NT2/D1 (cell line): ENCODE measurements at regions not wholly inside any gene's neighbourhood (a gene's known extent, or its start where the extent isn't known, plus 50 kb on each side); places are given as distances from the start of the nearest gene placed in this dataset.
"Not testable (repeated sequence)": the region's sequence is repeated elsewhere in the genome, so short reads cannot be mapped to it uniquely, and the experiment has no call there.

Source experiments
- YY1 ChIP-seq: IDR thresholded peaks from 2 replicates; pipeline ENCODE4 v1.6.1; 2011; ENCODE audit not compliant: insufficient read length, insufficient read depth
- ZNF274 ChIP-seq: IDR thresholded peaks from 2 replicates; pipeline ENCODE4 v1.6.1; 2011; ENCODE audit warnings: mild to moderate bottlenecking, low read depth, low read length

DNA sequence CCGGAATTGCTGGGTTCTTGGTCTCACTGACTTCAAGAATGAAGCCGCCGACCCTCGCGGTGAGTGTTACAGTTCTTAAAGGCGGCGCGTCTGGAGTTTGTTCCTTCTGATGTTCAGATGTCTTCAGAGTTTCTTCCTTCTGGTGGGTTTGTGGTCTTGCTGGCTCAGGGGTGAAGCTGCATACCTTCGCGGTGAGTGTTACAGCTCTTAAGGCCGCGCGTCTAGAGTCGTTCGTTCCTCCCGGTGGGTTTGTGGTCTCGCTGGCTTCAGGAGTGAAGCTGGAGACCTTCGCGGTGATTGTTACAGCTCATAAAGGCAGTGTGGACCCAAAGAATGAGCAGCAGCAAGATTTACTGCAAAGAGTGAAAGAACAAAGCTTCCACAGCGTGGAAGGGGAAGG lies 792.1 kb upstream of the CCDC179 start:
- not testable (repeated sequence) for TF ChIP-seq ZNF274, YY1
